Stimulated activated CD4-positive, alpha-beta T cell treated with anti-CD3 and anti-CD28 coated beads, Interleukin-2, amount 100 ng/mL, for 4 hours (primary cell): ENCODE measurements at regions not wholly inside any gene's neighbourhood (a gene's known extent, or its start where the extent isn't known, plus 50 kb on each side); places are given as distances from the start of the nearest gene placed in this dataset.

Experiments used
- DNase-seq: peaks from one replicate; pipeline ENCODE4 v3.0.0-alpha.2; 2020; ENCODE audit warnings: low read depth

DNA sequence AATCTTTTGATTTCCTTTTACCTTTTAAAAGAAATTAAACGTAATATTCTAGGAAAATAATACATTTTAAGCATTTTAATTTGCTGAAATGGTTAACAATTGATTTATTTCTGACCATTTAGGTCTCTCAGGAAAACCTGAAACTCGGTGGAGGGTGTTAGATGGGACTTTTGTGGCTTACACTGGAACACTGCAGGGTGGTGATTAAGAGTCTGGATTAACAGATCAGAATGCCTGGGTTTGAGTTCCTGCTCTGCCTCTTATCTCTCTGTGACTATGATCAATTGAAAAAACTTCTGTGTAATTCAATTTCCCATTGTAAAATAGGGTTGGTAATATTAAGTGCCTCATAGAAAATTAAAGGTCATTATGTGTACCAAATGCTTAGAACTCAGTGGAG, 168.7 kb downstream of the UBE2E3 start:
- DNase-seq = no peak

DNA sequence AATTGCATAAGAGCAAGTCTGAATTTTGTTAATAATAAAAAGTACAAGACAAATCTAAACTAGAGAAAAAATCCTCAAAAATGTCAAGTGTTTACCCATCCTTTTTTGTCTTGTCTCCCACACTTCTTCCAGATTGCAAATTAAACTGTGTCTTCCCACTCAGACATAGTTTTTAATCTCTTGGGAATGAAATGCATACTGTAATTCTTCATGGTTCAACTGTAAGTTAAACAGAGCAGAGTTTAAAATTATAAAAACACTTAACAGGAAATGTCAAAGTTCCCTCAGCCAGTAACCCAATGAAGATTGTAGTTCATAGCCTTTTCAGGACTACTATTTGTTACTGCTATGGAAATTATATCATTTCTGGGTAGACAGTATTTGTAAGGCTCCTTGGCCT, 171.8 kb downstream of the UBE2E3 start:
- no peak for DNase-seq

- DNase-seq = no peak
Measured at GRCh38 chr2:181152701-181153100, 172.3 kb downstream of the UBE2E3 start.

GRCh38 chr2:181153886-181154285, 173.5 kb downstream of the UBE2E3 start:
- no peak for DNase-seq

DNA sequence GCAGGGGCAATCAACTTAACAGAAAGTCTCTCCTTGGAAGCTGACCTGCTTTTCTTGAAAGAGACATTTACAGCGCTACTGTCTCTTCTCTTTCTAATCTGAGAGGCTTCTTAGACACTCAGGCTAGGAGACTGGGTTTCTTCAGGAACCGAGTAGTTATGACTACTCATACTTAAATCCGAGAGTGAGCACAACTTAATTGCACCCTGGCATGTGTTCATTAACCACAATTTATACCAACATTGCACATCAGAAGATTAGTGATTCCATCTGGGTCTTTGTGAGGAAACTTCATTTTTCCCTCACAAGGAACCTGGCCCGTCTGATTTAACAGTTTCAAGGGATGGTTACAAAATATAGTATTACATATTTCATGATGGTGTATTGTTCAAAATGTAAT, 176.9 kb downstream of the UBE2E3 start:
- DNase-seq = no peak

- DNase-seq = no peak
Measured at GRCh38 chr2:181158427-181158826, 178.0 kb downstream of the UBE2E3 start.

DNA sequence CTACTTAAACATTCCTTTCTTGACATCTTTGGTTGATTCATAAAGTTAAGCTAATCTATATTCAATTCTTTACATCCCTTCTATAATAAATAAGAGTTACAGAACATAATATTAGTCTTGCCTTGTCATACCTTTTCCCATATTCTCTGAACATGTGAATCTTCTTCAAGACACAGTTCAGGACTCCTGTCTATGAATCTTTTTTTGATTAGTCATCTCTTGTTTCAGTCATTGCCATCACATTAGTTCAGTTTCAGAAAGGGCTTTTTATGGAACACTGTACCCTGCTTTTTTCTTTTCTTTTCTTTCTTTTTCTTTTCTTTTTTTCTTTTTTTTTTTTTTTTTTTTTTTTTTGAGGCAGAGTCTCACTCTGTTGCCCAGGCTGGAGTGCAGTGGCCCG, 181.2 kb downstream of the UBE2E3 start:
- no peak for DNase-seq

- no peak for DNase-seq
Measured at GRCh38 chr2:181163139-181163538, 182.7 kb downstream of the UBE2E3 start.

GRCh38 chr2:181163691-181164090, 183.3 kb downstream of the UBE2E3 start:
- no peak for DNase-seq

- no peak for DNase-seq
Measured at GRCh38 chr2:181164699-181165098, 184.3 kb downstream of the UBE2E3 start.

DNA sequence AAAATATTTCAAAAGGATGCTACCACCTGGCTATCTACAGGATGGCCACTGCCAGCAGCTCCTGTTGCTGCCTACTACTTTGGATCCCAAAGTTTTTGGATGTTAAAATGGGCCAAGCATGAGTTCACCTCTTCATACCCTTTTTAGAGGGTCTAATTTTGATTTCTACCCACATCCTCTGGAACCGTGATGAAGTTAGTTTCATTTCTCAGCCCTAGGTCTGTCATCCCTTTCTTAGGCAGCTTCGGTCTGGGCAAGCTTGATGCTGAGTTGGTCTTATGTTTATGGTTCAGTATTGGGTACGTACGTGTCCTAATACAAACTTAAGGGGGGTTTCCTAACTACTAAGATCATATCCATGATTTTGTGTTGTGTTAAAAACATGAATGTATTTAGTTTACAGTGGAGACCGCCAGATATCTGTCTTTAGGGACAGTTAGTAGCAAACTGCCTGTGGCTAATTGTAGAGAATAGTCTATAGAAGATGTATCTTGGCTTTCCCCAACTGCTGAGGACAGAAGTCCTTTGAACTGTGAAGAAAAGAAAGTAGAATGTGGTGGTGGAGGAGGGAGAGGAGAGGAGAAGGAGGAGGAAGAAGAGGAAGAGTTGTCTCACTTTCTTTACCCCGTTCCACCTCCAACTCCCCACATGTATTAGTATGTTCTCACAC, 184.9 kb downstream of the UBE2E3 start:
- no peak for DNase-seq

DNA sequence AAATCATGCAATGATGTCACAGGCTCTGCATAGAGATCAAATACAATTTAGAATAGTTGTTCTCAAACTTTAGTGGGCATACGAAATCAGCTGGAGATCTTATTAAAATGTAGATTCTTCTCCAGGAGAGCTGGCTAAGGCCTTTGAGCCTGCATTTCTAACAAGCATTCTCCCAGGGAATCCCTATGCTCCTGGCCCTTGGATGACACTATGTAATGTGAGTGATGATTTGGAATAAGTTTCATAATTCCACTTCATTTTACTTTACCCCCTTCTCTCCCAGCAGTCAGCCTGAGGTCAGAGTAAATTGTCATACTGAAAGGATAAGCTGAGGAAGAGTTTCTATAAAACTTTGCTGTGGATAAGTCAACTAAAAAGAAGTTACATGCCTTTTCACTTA, 189.1 kb downstream of the UBE2E3 start:
- no peak for DNase-seq

DNA sequence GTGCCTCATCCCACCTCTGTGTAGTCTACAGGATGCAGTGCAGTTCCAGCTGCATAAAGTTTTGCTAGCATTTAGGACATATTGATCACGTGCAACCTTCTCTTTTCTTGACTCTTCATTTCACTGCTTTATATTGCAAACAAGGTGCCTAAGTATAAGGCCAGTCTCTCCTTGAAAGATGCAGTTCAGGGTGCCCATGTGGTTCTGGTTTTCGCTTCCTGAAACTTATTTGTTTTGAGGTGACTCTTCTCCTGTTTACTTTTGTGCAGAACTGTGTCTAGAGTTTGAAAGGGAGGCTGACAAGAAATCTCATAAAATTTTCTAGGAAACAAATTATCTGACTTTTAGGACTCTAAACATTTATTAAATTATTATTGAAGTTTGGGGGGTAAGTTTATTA, 189.9 kb downstream of the UBE2E3 start:
- no peak for DNase-seq

GRCh38 chr2:181172676-181173075, 192.3 kb downstream of the UBE2E3 start:
- DNase-seq = no peak

DNA sequence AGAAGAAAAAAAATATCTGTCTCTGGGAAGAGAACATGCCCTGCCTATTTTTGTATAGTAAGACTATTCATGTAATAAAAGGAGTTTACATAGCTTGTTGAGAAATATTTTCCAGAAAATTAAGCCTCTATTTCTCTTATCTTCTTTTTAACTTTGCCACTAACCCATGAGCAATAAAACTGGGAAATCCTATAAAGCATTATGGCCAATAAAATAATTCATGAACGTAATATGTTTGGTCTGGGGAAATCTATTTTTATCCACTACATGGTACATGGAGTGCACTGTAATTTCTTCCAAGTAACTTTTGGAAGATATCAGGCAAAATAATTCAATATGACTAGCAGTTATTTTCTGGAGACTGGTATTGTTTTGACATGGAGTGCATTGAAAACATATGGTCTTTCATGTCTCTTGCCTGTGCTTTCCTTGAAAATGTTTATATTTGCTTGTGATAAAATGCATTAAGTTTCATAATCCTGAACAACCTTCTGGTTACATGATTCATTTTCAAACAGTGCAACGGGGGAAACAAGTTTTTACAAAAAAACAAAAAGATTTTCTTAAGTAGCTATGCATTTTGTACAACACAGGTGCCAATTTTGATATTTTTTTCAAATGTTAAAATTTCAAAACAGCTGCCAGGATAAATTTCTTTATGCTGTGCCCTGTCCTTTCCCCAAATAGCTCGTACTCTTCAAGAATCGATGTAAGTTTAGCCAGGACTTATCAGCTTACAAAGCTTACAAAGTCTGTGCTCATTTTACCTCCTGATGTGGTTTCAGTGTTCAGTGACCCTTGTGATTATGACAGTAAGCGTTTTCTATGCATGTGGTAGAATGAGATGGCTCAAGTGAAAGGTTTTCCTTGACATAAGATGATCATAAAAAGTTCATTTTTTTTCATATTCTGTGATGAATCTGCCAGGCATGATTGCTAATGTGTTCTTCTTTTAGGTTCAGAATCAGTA, 194.5 kb downstream of the UBE2E3 start:
- no peak for DNase-seq

- DNase-seq = no peak
Measured at GRCh38 chr2:181176540-181176939, 196.1 kb downstream of the UBE2E3 start.

DNA sequence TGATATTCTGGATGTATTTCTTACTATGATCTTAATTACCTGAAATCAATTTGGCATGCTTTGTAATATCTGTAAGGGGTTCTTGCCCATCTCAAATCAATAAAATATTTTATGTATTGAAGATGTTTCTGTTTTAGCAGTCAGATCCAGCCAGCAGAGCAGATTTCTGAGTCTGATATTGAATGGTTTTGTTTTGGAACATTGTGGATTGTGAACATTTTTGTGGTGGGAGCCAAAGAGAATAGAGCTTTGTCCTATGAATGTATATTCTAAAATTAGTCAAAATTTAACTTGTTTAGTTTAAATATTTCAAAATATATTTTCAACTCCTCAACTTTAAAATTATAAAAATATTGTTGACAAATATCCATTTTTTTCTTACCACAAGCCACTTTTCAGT, 197.0 kb downstream of the UBE2E3 start:
- no peak for DNase-seq

DNA sequence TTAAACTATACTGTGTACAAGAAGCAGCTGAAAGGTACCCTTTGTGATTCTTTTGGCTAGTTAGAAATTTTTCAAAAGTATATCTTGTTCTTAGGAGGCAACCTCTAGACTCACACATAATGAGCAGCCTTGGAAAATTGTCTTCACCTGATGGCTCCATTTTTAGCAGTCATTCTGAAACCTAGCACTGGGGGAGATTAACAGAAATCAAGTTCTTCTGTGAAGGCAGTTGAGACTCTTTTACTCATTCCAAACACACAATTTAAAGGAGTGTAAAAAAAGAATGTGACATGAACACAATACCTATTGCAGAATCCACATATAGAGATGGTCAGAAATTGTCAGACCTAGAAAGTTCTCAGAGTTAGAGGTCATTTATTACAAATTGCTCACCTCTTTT, 197.7 kb downstream of the UBE2E3 start:
- DNase-seq = no peak

- DNase-seq = peak; percentile 22
Measured at GRCh38 chr2:181178823-181179412, 198.5 kb downstream of the UBE2E3 start.

GRCh38 chr2:181183878-181184542, 203.6 kb downstream of the UBE2E3 start:
- DNase-seq = no peak

DNA sequence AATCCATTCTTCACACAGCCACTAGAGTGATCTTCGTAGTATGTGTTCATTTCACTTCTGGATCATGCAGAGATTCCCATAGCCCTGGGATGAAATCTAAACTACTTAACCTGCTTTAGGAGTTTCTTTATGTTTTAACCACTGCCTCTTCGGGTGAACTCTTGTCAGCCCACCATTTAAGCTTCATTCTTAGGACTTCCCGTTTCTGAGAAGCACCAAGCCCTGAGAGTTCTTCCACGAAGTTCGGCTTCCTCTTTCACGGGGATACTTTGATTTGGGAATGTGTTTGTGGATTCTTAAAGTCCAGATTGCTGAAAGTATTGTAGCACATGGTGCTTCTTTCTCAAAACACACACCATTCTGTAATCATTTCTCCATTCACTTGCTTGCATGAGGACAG, 205.0 kb downstream of the UBE2E3 start:
- DNase-seq = no peak

GRCh38 chr2:181185948-181186347, 205.5 kb downstream of the UBE2E3 start:
- DNase-seq = no peak
